ENCODE measurements at regions not wholly inside any gene's neighbourhood (a gene's known extent, or its start where the extent isn't known, plus 50 kb on each side); places are given as distances from the start of the nearest gene placed in this dataset.

- TF ChIP-seq CTCF (IDR thresholded peaks at IDR 0.05) = no peak
- TF ChIP-seq MAX (IDR thresholded peaks at IDR 0.05) = no peak
- TF ChIP-seq GATA3 (IDR thresholded peaks at IDR 0.05; ENCODE audit: borderline replicate concordance) = no peak
- no peak for TF ChIP-seq EHMT2 (IDR thresholded peaks at IDR 0.05; ENCODE audit: low read depth)
- no peak for TF ChIP-seq SREBF2 (IDR thresholded peaks at IDR 0.05)
- no peak for TF ChIP-seq CBX2 (IDR thresholded peaks at IDR 0.05; ENCODE audit: borderline replicate concordance, low read depth)
- TF ChIP-seq KDM1A (IDR thresholded peaks at IDR 0.05; ENCODE audit: low read depth) = no peak
- no peak for TF ChIP-seq NR3C1 (IDR thresholded peaks at IDR 0.05)
Observed at GRCh38 chr1:116314305-116314919, 58.6 kb upstream of the ATP1A1 start.
